ENCODE measurements at regions not wholly inside any gene's neighbourhood (a gene's known extent, or its start where the extent isn't known, plus 50 kb on each side); places are given as distances from the start of the nearest gene placed in this dataset.

GRCh38 chrX:28177202-28177601 is 196.0 kb upstream of the DCAF8L1 start:
- no peaks in the 10 kb centered on the region for H3K36me3 ChIP-seq (replicated peaks in 1 of 2; ENCODE audit: control extremely low read depth in 1 of 2, control insufficient read depth in 1 of 2, extremely low read depth in 1 of 2, insufficient read depth in 2 of 2, low read length in 1 of 2)
- H3K27me3 Mint-ChIP-seq, result no peaks in the 10 kb centered on the region
- H3K27ac ChIP-seq (ENCODE audit: low read length in 2 of 2), result no peak overlapping the region
- H3K27me3 ChIP-seq (replicated peaks in 1 of 4; ENCODE audit: control extremely low read depth in 1 of 4, control insufficient read depth in 3 of 4, insufficient read depth in 4 of 4, low read length in 3 of 4), result no peaks in the 10 kb centered on the region
- H3K4me2 ChIP-seq (replicated peaks; ENCODE audit: low read depth, low read length, poor library complexity, severe bottlenecking), result no peak overlapping the region
- intact Hi-C loops (cut with micrococcal nuclease), result no loop called here
- 72% methylated on average over 3 of the region's 4 CpGs for WGBS (ENCODE audit: insufficient coverage)
- ATAC-seq (ENCODE audit: low read depth) (no peak), DNase-seq (no peak)
- ChIA-PET POLR2A (no interaction called here), CTCF (no interaction called here)
- H3K4me1 ChIP-seq (ENCODE audit: control insufficient read depth in 2 of 2, insufficient read depth in 2 of 2, low read length in 2 of 2), result no peaks in the 10 kb centered on the region
- TF ChIP-seq EZH2 (IDR thresholded peaks at IDR 0.05; ENCODE audit: borderline replicate concordance, insufficient read depth, low read depth, low read length, poor library complexity, severe bottlenecking) (no peak), CTCF (IDR thresholded peaks at IDR 0.05) (no peak)
- peaks cover 2% of the 10 kb centered on the region for H3K9me3 Mint-ChIP-seq (ENCODE audit: insufficient read depth)
- no peaks in the 10 kb centered on the region for H4K20me1 ChIP-seq (ENCODE audit: control insufficient read depth, insufficient read depth, low read length, poor library complexity, severe bottlenecking)
- no peak overlapping the region for H2AFZ ChIP-seq (ENCODE audit: insufficient read depth, low read depth, low read length, poor library complexity, severe bottlenecking)
- H3K4me3 ChIP-seq (ENCODE audit: control extremely low read depth in 1 of 5, extremely low read depth in 1 of 5, insufficient read depth in 1 of 5, low read depth in 2 of 5, low read length in 4 of 5), result no peak overlapping the region
- H3K79me2 ChIP-seq (ENCODE audit: control insufficient read depth, insufficient read depth, low read length), result no peaks in the 10 kb centered on the region
- no peak overlapping the region for H3K9ac ChIP-seq (ENCODE audit: low read length)
- no peaks in the 10 kb centered on the region for H3K4me1 Mint-ChIP-seq
- H3K4me3 Mint-ChIP-seq, result no peak overlapping the region
- peaks cover 0 to 8% (median 0%) of the 10 kb centered on the region in 3 donors for H3K9me3 ChIP-seq (ENCODE audit: control extremely low read depth in 1 of 3, control insufficient read depth in 2 of 3, insufficient read depth in 1 of 3, low read length in 2 of 3)
- no peak overlapping the region for H3K27ac Mint-ChIP-seq

- H3K36me3 ChIP-seq (replicated peaks in 1 of 2; ENCODE audit: control extremely low read depth in 1 of 2, control insufficient read depth in 1 of 2, extremely low read depth in 1 of 2, insufficient read depth in 2 of 2, low read length in 1 of 2), result no peaks in the 10 kb centered on the region
- no peak for ATAC-seq (ENCODE audit: low read depth)
- no peaks in the 10 kb centered on the region for H3K4me1 ChIP-seq (ENCODE audit: control insufficient read depth in 2 of 2, insufficient read depth in 2 of 2, low read length in 2 of 2)
- intact Hi-C loops (cut with micrococcal nuclease), result no loop called here
- no peaks in the 10 kb centered on the region for H3K27me3 ChIP-seq (replicated peaks in 1 of 4; ENCODE audit: control extremely low read depth in 1 of 4, control insufficient read depth in 3 of 4, insufficient read depth in 4 of 4, low read length in 3 of 4)
- no peak overlapping the region for H3K4me3 ChIP-seq (ENCODE audit: control extremely low read depth in 1 of 5, extremely low read depth in 1 of 5, insufficient read depth in 1 of 5, low read depth in 2 of 5, low read length in 4 of 5)
- Mint-ChIP-seq H3K27ac (no peak overlapping the region), H3K4me3 (no peak overlapping the region), H3K27me3 (no peaks in the 10 kb centered on the region), H3K9me3 (ENCODE audit: insufficient read depth) (peaks cover 2% of the 10 kb centered on the region), H3K4me1 (no peaks in the 10 kb centered on the region)
- no peak overlapping the region for H3K4me2 ChIP-seq (replicated peaks; ENCODE audit: low read depth, low read length, poor library complexity, severe bottlenecking)
- no CpG with 5 or more reads among the region's 2 CpGs for WGBS (ENCODE audit: insufficient coverage)
- no peaks in the 10 kb centered on the region for H3K79me2 ChIP-seq (ENCODE audit: control insufficient read depth, insufficient read depth, low read length)
- CTCF ChIA-PET, result no interaction called here
- no peak overlapping the region for H2AFZ ChIP-seq (ENCODE audit: insufficient read depth, low read depth, low read length, poor library complexity, severe bottlenecking)
- no peak for TF ChIP-seq CTCF (IDR thresholded peaks at IDR 0.05)
- TF ChIP-seq EZH2 (IDR thresholded peaks at IDR 0.05; ENCODE audit: borderline replicate concordance, insufficient read depth, low read depth, low read length, poor library complexity, severe bottlenecking), result no peak
- H3K9me3 ChIP-seq (ENCODE audit: control extremely low read depth in 1 of 3, control insufficient read depth in 2 of 3, insufficient read depth in 1 of 3, low read length in 2 of 3), result no peaks in the 10 kb centered on the region
- POLR2A ChIA-PET, result no interaction called here
- H4K20me1 ChIP-seq (ENCODE audit: control insufficient read depth, insufficient read depth, low read length, poor library complexity, severe bottlenecking), result no peaks in the 10 kb centered on the region
- no peak for DNase-seq
- no peak overlapping the region for H3K9ac ChIP-seq (ENCODE audit: low read length)
- H3K27ac ChIP-seq (ENCODE audit: low read length in 2 of 2), result no peak overlapping the region
Observed at GRCh38 chrX:28170713-28171112, 189.5 kb upstream of the DCAF8L1 start.
